GM18867 (cell line): ENCODE measurements at regions not wholly inside any gene's neighbourhood (a gene's known extent, or its start where the extent isn't known, plus 50 kb on each side); places are given as distances from the start of the nearest gene placed in this dataset.
"Not testable (repeated sequence)": the region's sequence is repeated elsewhere in the genome, so short reads cannot be mapped to it uniquely, and the experiment has no call there.

Source experiments
- ATAC-seq: cut with Tn5 transposase; IDR thresholded peaks from one replicate; pipeline ENCODE4 v1.9.1; 2021; ENCODE audit warnings: mild to moderate bottlenecking, moderate library complexity; ENCODE audit not compliant: unreplicated experiment

- no peak for ATAC-seq
These were observed 561.4 kb upstream of the ID2 start for GRCh38 chr2:8120506-8120860.

GRCh38 chr2:8121022-8121825 lies 560.6 kb upstream of the ID2 start:
- no peak for ATAC-seq

GRCh38 chr2:8121826-8122513 lies 559.9 kb upstream of the ID2 start:
- no peak for ATAC-seq

- no peak for ATAC-seq
These were observed 559.3 kb upstream of the ID2 start for GRCh38 chr2:8122520-8122919.

GRCh38 chr2:8123464-8123863 lies 558.4 kb upstream of the ID2 start:
- ATAC-seq: no peak

GRCh38 chr2:8125741-8126711 lies 555.8 kb upstream of the ID2 start:
- ATAC-seq: no peak

GRCh38 chr2:8126783-8127182 lies 555.1 kb upstream of the ID2 start:
- ATAC-seq: no peak

- ATAC-seq: not testable (repeated sequence)
These were observed 550.4 kb upstream of the ID2 start for GRCh38 chr2:8131423-8131822.

GRCh38 chr2:8132351-8132831 lies 549.5 kb upstream of the ID2 start:
- no peak for ATAC-seq

GRCh38 chr2:8132879-8133278 lies 549.0 kb upstream of the ID2 start:
- no peak for ATAC-seq

GRCh38 chr2:8133363-8133762 lies 548.5 kb upstream of the ID2 start:
- ATAC-seq: no peak

- ATAC-seq: no peak
These were observed 547.9 kb upstream of the ID2 start for GRCh38 chr2:8133913-8134472.

GRCh38 chr2:8134473-8134932 lies 547.4 kb upstream of the ID2 start:
- no peak for ATAC-seq

- no peak for ATAC-seq
These were observed 546.7 kb upstream of the ID2 start for GRCh38 chr2:8134985-8135682.

- ATAC-seq: no peak
These were observed 544.1 kb upstream of the ID2 start for GRCh38 chr2:8137801-8138200.

GRCh38 chr2:8138525-8138922 lies 543.3 kb upstream of the ID2 start:
- ATAC-seq: no peak

GRCh38 chr2:8138923-8139667 lies 542.8 kb upstream of the ID2 start:
- ATAC-seq: no peak

GRCh38 chr2:8139668-8140200 lies 542.1 kb upstream of the ID2 start:
- ATAC-seq: no peak

GRCh38 chr2:8141079-8141707 lies 540.7 kb upstream of the ID2 start:
- ATAC-seq: no peak
